Loucy (cell line): ENCODE measurements at regions not wholly inside any gene's neighbourhood (a gene's known extent, or its start where the extent isn't known, plus 50 kb on each side); places are given as distances from the start of the nearest gene placed in this dataset.

Experiments
- CTCF ChIP-seq: fragments of 200-600 bp; sonication (generic); conservative IDR thresholded peaks from 2 replicates; pipeline ENCODE4 v1.5.1; 2014; ENCODE audit warnings: mild to moderate bottlenecking, antibody characterized with exemption, low read length
- EZH2phosphoT487 ChIP-seq: fragments of 200-600 bp; IDR thresholded peaks from 2 replicates; pipeline ENCODE4 v1.6.1; 2018; ENCODE audit warnings: antibody characterized with exemption, mild to moderate bottlenecking, moderate library complexity, borderline replicate concordance

GRCh38 chr14:83425706-83426105 lies 1892.1 kb upstream of the SEL1L start:
- no peak for TF ChIP-seq CTCF
- TF ChIP-seq EZH2phosphoT487, result no peak
